GM19324 (cell line): ENCODE measurements at regions not wholly inside any gene's neighbourhood (a gene's known extent, or its start where the extent isn't known, plus 50 kb on each side); places are given as distances from the start of the nearest gene placed in this dataset.

Experiments used
- ATAC-seq: cut with Tn5 transposase; IDR thresholded peaks from one replicate; pipeline ENCODE4 v1.9.1; 2021; ENCODE audit warnings: mild to moderate bottlenecking, moderate library complexity; ENCODE audit not compliant: unreplicated experiment, low FRiP score

GRCh38 chr20:7665376-7665775 is 274.9 kb downstream of the HAO1 start:
- no peak for ATAC-seq

- no peak for ATAC-seq
Measured at GRCh38 chr20:7667194-7667593, 273.1 kb downstream of the HAO1 start.

- ATAC-seq: no peak
Measured at GRCh38 chr20:7672571-7672970, 267.7 kb downstream of the HAO1 start.

GRCh38 chr20:7673841-7674240 is 266.4 kb downstream of the HAO1 start:
- ATAC-seq: no peak

GRCh38 chr20:7682916-7683315 is 257.3 kb downstream of the HAO1 start:
- ATAC-seq: no peak

- no peak for ATAC-seq
Measured at GRCh38 chr20:7687065-7687464, 253.2 kb downstream of the HAO1 start.

GRCh38 chr20:7689151-7689550 is 251.1 kb downstream of the HAO1 start:
- no peak for ATAC-seq

GRCh38 chr20:7691647-7692269 is 248.5 kb downstream of the HAO1 start:
- ATAC-seq: no peak

- no peak for ATAC-seq
Measured at GRCh38 chr20:7692478-7692877, 247.8 kb downstream of the HAO1 start.

GRCh38 chr20:7693761-7694160 is 246.5 kb downstream of the HAO1 start:
- ATAC-seq: no peak

- no peak for ATAC-seq
Measured at GRCh38 chr20:7695051-7695495, 245.2 kb downstream of the HAO1 start.

- no peak for ATAC-seq
Measured at GRCh38 chr20:7695635-7696034, 244.6 kb downstream of the HAO1 start.

GRCh38 chr20:7696311-7696710 is 243.9 kb downstream of the HAO1 start:
- no peak for ATAC-seq

- ATAC-seq: no peak
Measured at GRCh38 chr20:7702141-7702540, 238.1 kb downstream of the HAO1 start.

- ATAC-seq: no peak
Measured at GRCh38 chr20:7703551-7703961, 236.7 kb downstream of the HAO1 start.

GRCh38 chr20:7703996-7704395 is 236.3 kb downstream of the HAO1 start:
- ATAC-seq: no peak

GRCh38 chr20:7708112-7708511 is 232.1 kb downstream of the HAO1 start:
- no peak for ATAC-seq

GRCh38 chr20:7708782-7709181 is 231.5 kb downstream of the HAO1 start:
- ATAC-seq: no peak

- ATAC-seq: no peak
Measured at GRCh38 chr20:7710440-7710839, 229.8 kb downstream of the HAO1 start.

GRCh38 chr20:7712661-7713060 is 227.6 kb downstream of the HAO1 start:
- ATAC-seq: no peak

GRCh38 chr20:7714549-7714948 is 225.7 kb downstream of the HAO1 start:
- no peak for ATAC-seq

- no peak for ATAC-seq
Measured at GRCh38 chr20:7716286-7716972, 223.8 kb downstream of the HAO1 start.
